Nephron (organoid): ENCODE measurements at regions not wholly inside any gene's neighbourhood (a gene's known extent, or its start where the extent isn't known, plus 50 kb on each side); places are given as distances from the start of the nearest gene placed in this dataset.

Experiments
- H3K27ac Mint-ChIP-seq, 3 experiments: 2 replicates each; pipeline ENCODE4 v1.8.0; 2020; ENCODE audit warnings: mixed read lengths in 3 of 3, mild to moderate bottlenecking in 2 of 3, moderate library complexity in 1 of 3
- H3K27me3 Mint-ChIP-seq: 2 replicates; pipeline ENCODE4 v1.8.0; 2021; ENCODE audit warnings: low read depth, mild to moderate bottlenecking, moderate library complexity, mixed read lengths
- H3K36me3 Mint-ChIP-seq: 2 replicates; pipeline ENCODE4 v1.8.0; 2020; ENCODE audit warnings: low read depth, mixed read lengths
- H3K4me1 Mint-ChIP-seq: 2 replicates; pipeline ENCODE4 v1.8.0; 2020; ENCODE audit warnings: mixed read lengths
- H3K4me3 Mint-ChIP-seq, 3 experiments: 2 replicates each; pipeline ENCODE4 v1.8.0; 2020; ENCODE audit warnings: mild to moderate bottlenecking in 3 of 3, mixed read lengths in 3 of 3, moderate library complexity in 2 of 3
- H3K9me3 Mint-ChIP-seq: 2 replicates; pipeline ENCODE4 v1.8.0; 2020; ENCODE audit warnings: mixed read lengths
- CTCF ChIP-seq, 3 experiments: fragments of 200-600 bp; sonication (generic); IDR thresholded peaks; one replicate each; pipeline ENCODE4 v1.5.0; 2021; ENCODE audit warnings: antibody characterized with exemption in 3 of 3; ENCODE audit not compliant: unreplicated experiment in 3 of 3

GRCh38 chr5:62152394-62153087 is 153.5 kb upstream of the KIF2A start:
- Mint-ChIP-seq H3K9me3 (peaks cover 25% of the 10 kb centered on the region), H3K36me3 (no peaks in the 10 kb centered on the region), H3K4me3 (no peak overlapping the region), H3K27ac (peak overlapping the region in 1 of 3 experiments; percentile 2), H3K4me1 (peaks cover 7% of the 10 kb centered on the region), H3K27me3 (no peaks in the 10 kb centered on the region)
- no peak for TF ChIP-seq CTCF (IDR thresholded peaks at IDR 0.05; ENCODE audit: unreplicated experiment in 3 of 3)

GRCh38 chr5:62154758-62155157 is 151.2 kb upstream of the KIF2A start:
- Mint-ChIP-seq H3K27ac (no peak overlapping the region), H3K4me3 (no peak overlapping the region), H3K36me3 (no peaks in the 10 kb centered on the region), H3K27me3 (no peaks in the 10 kb centered on the region), H3K9me3 (peaks cover 37% of the 10 kb centered on the region), H3K4me1 (peaks cover 7% of the 10 kb centered on the region)
- TF ChIP-seq CTCF (IDR thresholded peaks at IDR 0.05; ENCODE audit: unreplicated experiment in 3 of 3) = no peak

GRCh38 chr5:62155988-62156387 is 150.0 kb upstream of the KIF2A start:
- no peak overlapping the region for H3K27ac Mint-ChIP-seq
- no peak for TF ChIP-seq CTCF (IDR thresholded peaks at IDR 0.05; ENCODE audit: unreplicated experiment in 3 of 3)
- H3K4me1 Mint-ChIP-seq = peaks cover 7% of the 10 kb centered on the region
- H3K27me3 Mint-ChIP-seq = no peaks in the 10 kb centered on the region
- H3K36me3 Mint-ChIP-seq = no peaks in the 10 kb centered on the region
- H3K4me3 Mint-ChIP-seq = no peak overlapping the region
- peaks cover 37% of the 10 kb centered on the region for H3K9me3 Mint-ChIP-seq

- H3K4me3 Mint-ChIP-seq = no peak overlapping the region
- no peaks in the 10 kb centered on the region for H3K9me3 Mint-ChIP-seq
These were observed 138.4 kb upstream of the KIF2A start for GRCh38 chr5:62167561-62168057.

GRCh38 chr5:62168506-62169281 is 137.3 kb upstream of the KIF2A start:
- no peaks in the 10 kb centered on the region for H3K4me1 Mint-ChIP-seq
- H3K36me3 Mint-ChIP-seq = no peaks in the 10 kb centered on the region
- H3K9me3 Mint-ChIP-seq = no peaks in the 10 kb centered on the region
- H3K4me3 Mint-ChIP-seq = no peak overlapping the region
- H3K27me3 Mint-ChIP-seq = peaks cover 5% of the 10 kb centered on the region
- no peak overlapping the region for H3K27ac Mint-ChIP-seq
- no peak for TF ChIP-seq CTCF (IDR thresholded peaks at IDR 0.05; ENCODE audit: unreplicated experiment in 3 of 3)

More at GRCh38 chr5:62167561-62168057, 138.4 kb upstream of the KIF2A start:
- Mint-ChIP-seq H3K36me3 (no peaks in the 10 kb centered on the region), H3K27ac (no peak overlapping the region), H3K4me1 (no peaks in the 10 kb centered on the region), H3K27me3 (peaks cover 5% of the 10 kb centered on the region)
- TF ChIP-seq CTCF (IDR thresholded peaks at IDR 0.05; ENCODE audit: unreplicated experiment in 3 of 3) = no peak
